Endothelial cell (in vitro differentiated cells): ENCODE measurements at regions not wholly inside any gene's neighbourhood (a gene's known extent, or its start where the extent isn't known, plus 50 kb on each side); places are given as distances from the start of the nearest gene placed in this dataset.

Experiments
- DNase-seq: peaks from one replicate; pipeline ENCODE4 v3.0.0; 2021; ENCODE audit warnings: low spot score
- H3K27ac Mint-ChIP-seq: one replicate; pipeline ENCODE4 v1.8.0; 2021; ENCODE audit warnings: mixed read lengths, inconsistent platforms; ENCODE audit not compliant: unreplicated experiment
- H3K27me3 Mint-ChIP-seq: one replicate; pipeline ENCODE4 v1.8.0; 2021; ENCODE audit warnings: mild to moderate bottlenecking, moderate library complexity, mixed read lengths, inconsistent platforms; ENCODE audit not compliant: unreplicated experiment
- H3K36me3 Mint-ChIP-seq: one replicate; pipeline ENCODE4 v1.8.0; 2021; ENCODE audit warnings: mild to moderate bottlenecking, low read depth, mixed read lengths, inconsistent platforms; ENCODE audit not compliant: unreplicated experiment
- H3K4me1 Mint-ChIP-seq: one replicate; pipeline ENCODE4 v1.8.0; 2021; ENCODE audit warnings: mild to moderate bottlenecking, mixed read lengths, inconsistent platforms; ENCODE audit not compliant: unreplicated experiment
- H3K4me3 Mint-ChIP-seq: one replicate; pipeline ENCODE4 v1.8.0; 2021; ENCODE audit warnings: mild to moderate bottlenecking, mixed read lengths, inconsistent platforms; ENCODE audit not compliant: unreplicated experiment
- H3K9me3 Mint-ChIP-seq: one replicate; pipeline ENCODE4 v1.8.0; 2021; ENCODE audit warnings: mixed read lengths, inconsistent platforms; ENCODE audit not compliant: unreplicated experiment
- CTCF ChIP-seq: fragments of 200-600 bp; sonication (generic); IDR thresholded peaks from one replicate; pipeline ENCODE4 v1.5.0; 2021; ENCODE audit warnings: antibody characterized with exemption; ENCODE audit not compliant: unreplicated experiment

GRCh38 chr10:88213065-88213605 lies 349.7 kb downstream of the PTEN start:
- Mint-ChIP-seq H3K27me3 (no peaks in the 10 kb centered on the region), H3K9me3 (no peaks in the 10 kb centered on the region), H3K4me1 (no peaks in the 10 kb centered on the region), H3K27ac (no peak overlapping the region), H3K36me3 (no peaks in the 10 kb centered on the region), H3K4me3 (no peak overlapping the region)
- TF ChIP-seq CTCF, result no peak
- no peak for DNase-seq

- H3K27ac Mint-ChIP-seq, result no peak overlapping the region
- no peaks in the 10 kb centered on the region for H3K27me3 Mint-ChIP-seq
- no peak for DNase-seq
- H3K4me3 Mint-ChIP-seq, result no peak overlapping the region
- H3K9me3 Mint-ChIP-seq, result no peaks in the 10 kb centered on the region
- peaks cover 2% of the 10 kb centered on the region for H3K4me1 Mint-ChIP-seq
- no peaks in the 10 kb centered on the region for H3K36me3 Mint-ChIP-seq
- TF ChIP-seq CTCF, result no peak
These were observed 353.6 kb downstream of the PTEN start for GRCh38 chr10:88216976-88217375.

- DNase-seq, result no peak
- H3K27me3 Mint-ChIP-seq, result no peaks in the 10 kb centered on the region
- no peak for TF ChIP-seq CTCF
- H3K27ac Mint-ChIP-seq, result no peak overlapping the region
- no peaks in the 10 kb centered on the region for H3K36me3 Mint-ChIP-seq
- H3K4me3 Mint-ChIP-seq, result no peak overlapping the region
- H3K4me1 Mint-ChIP-seq, result peaks cover 2% of the 10 kb centered on the region
- no peaks in the 10 kb centered on the region for H3K9me3 Mint-ChIP-seq
These were observed 354.9 kb downstream of the PTEN start for GRCh38 chr10:88218362-88218761.

GRCh38 chr10:88219753-88220152 lies 356.3 kb downstream of the PTEN start:
- H3K9me3 Mint-ChIP-seq, result no peaks in the 10 kb centered on the region
- peaks cover 2% of the 10 kb centered on the region for H3K4me1 Mint-ChIP-seq
- DNase-seq, result no peak
- no peak for TF ChIP-seq CTCF
- H3K4me3 Mint-ChIP-seq, result no peak overlapping the region
- H3K27ac Mint-ChIP-seq, result no peak overlapping the region
- no peaks in the 10 kb centered on the region for H3K27me3 Mint-ChIP-seq
- H3K36me3 Mint-ChIP-seq, result no peaks in the 10 kb centered on the region

- no peak for DNase-seq
- H3K4me1 Mint-ChIP-seq, result peaks cover 2% of the 10 kb centered on the region
- no peaks in the 10 kb centered on the region for H3K36me3 Mint-ChIP-seq
- H3K27me3 Mint-ChIP-seq, result no peaks in the 10 kb centered on the region
- no peak for TF ChIP-seq CTCF
- no peak overlapping the region for H3K4me3 Mint-ChIP-seq
- H3K9me3 Mint-ChIP-seq, result no peaks in the 10 kb centered on the region
- no peak overlapping the region for H3K27ac Mint-ChIP-seq
These were observed 357.9 kb downstream of the PTEN start for GRCh38 chr10:88221010-88221973.
